ENCODE measurements at regions not wholly inside any gene's neighbourhood (a gene's known extent, or its start where the extent isn't known, plus 50 kb on each side); places are given as distances from the start of the nearest gene placed in this dataset.

GRCh38 chr10:36516281-36516680 is 609.1 kb upstream of the ANKRD30A start:
- TF ChIP-seq, protein P1, sequence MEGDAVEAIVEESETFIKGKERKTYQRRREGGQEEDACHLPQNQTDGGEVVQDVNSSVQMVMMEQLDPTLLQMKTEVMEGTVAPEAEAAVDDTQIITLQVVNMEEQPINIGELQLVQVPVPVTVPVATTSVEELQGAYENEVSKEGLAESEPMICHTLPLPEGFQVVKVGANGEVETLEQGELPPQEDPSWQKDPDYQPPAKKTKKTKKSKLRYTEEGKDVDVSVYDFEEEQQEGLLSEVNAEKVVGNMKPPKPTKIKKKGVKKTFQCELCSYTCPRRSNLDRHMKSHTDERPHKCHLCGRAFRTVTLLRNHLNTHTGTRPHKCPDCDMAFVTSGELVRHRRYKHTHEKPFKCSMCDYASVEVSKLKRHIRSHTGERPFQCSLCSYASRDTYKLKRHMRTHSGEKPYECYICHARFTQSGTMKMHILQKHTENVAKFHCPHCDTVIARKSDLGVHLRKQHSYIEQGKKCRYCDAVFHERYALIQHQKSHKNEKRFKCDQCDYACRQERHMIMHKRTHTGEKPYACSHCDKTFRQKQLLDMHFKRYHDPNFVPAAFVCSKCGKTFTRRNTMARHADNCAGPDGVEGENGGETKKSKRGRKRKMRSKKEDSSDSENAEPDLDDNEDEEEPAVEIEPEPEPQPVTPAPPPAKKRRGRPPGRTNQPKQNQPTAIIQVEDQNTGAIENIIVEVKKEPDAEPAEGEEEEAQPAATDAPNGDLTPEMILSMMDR (IDR thresholded peaks at IDR 0.05): no peak
- no peak for TF ChIP-seq EP300 (IDR thresholded peaks at IDR 0.05)
- TF ChIP-seq POLR2AphosphoS5 (IDR thresholded peaks at IDR 0.05): no peak
- TF ChIP-seq POLR2A (IDR thresholded peaks at IDR 0.05): no peak

All from upper lobe of left lung (tissue), 4 donors.